ENCODE measurements at regions not wholly inside any gene's neighbourhood (a gene's known extent, or its start where the extent isn't known, plus 50 kb on each side); places are given as distances from the start of the nearest gene placed in this dataset.

DNA sequence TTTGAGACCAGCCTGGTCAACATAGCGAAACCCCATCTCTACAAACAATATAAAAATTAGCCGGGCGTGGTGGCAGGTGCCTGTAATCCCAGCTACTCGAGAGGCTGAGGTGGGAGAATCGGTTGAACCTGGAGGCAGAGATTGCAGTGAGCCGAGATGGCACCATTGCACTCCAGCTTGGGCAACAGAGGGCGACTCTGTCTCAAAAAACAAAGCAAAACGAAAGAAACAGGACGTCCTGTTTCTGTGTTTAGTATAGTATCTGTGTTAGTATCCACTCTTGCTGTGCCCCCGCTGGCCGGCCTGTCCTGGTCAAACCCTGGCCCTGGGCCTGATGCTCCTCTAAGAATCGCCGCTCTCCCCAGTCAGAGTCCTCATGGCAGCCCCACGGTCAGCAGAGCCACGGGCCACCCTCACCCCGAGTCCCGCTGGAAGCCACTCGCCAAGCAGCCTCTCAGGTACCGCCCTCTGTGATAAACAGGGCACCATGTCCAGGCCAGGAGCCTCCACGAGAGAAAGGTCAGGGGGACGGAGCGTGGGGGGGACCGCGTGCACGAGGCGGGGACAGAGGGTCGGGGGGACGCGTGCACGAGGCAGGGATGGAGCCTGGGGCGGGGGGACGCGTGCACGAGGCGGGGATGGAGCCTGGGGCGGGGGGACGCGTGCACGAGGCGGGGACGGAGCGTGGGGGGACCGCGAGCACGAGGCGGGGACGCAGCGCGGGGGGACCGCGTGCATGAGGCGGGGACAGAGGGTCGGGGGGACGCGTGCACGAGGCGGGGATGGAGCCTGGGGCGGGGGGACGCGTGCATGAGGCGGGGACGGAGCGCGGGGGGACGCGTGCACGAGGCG is 384.5 kb downstream of the SMOC2 start:
- Histone ChIP-seq H3K27ac (no peak overlapping the region), H3K36me3 (no peaks in the 10 kb centered on the region), H3K4me1 (peaks cover 0 to 3% (median 0%) of the 10 kb centered on the region in 4 donors), H3K9me3 (no peaks in the 10 kb centered on the region), H3K4me3 (no peak overlapping the region), H3K27me3 (no peaks in the 10 kb centered on the region)
- DNase-seq (ENCODE audit: low spot score in 2 of 2), result no peak
- 94 to 96% methylated on average over 33 to 36 of the region's 68 CpGs for WGBS, 2 donors
- TF ChIP-seq, protein P1, sequence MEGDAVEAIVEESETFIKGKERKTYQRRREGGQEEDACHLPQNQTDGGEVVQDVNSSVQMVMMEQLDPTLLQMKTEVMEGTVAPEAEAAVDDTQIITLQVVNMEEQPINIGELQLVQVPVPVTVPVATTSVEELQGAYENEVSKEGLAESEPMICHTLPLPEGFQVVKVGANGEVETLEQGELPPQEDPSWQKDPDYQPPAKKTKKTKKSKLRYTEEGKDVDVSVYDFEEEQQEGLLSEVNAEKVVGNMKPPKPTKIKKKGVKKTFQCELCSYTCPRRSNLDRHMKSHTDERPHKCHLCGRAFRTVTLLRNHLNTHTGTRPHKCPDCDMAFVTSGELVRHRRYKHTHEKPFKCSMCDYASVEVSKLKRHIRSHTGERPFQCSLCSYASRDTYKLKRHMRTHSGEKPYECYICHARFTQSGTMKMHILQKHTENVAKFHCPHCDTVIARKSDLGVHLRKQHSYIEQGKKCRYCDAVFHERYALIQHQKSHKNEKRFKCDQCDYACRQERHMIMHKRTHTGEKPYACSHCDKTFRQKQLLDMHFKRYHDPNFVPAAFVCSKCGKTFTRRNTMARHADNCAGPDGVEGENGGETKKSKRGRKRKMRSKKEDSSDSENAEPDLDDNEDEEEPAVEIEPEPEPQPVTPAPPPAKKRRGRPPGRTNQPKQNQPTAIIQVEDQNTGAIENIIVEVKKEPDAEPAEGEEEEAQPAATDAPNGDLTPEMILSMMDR (IDR thresholded peaks at IDR 0.05), result no peak

DNA sequence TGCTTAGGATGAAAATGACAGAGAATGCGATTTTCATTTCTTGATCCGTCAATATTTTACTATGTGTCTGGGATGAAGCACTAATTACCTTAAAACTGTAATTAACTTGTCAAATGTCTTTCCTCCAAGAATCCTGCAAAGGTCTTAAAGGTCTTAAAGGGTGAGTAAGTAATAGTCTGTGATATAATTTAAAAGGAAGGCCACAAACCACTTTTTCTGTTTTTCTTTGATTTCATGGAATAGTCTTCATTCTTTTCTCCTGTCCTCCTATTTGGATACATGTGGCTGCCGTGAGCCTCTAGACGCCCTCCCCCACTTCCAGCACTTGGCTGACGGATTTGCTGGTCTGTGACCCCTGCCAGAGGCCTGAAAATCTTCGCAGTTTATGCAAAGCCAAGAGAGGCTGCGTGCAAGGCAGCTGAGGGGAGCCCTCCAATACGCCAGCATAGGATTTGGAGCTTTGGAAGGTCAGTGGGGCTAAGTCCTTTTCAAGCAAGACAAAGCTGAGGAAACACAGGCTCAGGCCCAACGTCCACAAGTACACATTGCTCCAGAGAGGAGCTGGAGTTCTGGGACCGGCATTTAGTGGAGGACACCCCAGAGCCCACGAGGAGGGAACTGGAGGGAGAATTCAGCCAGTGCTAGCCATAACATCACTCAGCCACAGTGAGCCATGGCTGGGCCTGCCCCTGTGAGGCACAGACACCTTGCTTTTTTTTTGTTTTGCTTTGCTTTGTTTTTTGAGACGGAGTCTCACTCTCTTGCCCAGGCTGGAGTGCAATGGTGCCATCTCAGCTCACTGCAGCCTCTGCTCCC is 382.6 kb downstream of the SMOC2 start:
- Histone ChIP-seq H3K36me3 (no peaks in the 10 kb centered on the region), H3K4me1 (peaks cover 0 to 3% (median 0%) of the 10 kb centered on the region in 4 donors), H3K9me3 (no peaks in the 10 kb centered on the region), H3K27me3 (no peaks in the 10 kb centered on the region), H3K4me3 (no peak overlapping the region), H3K27ac (no peak overlapping the region)
- WGBS, 2 donors, result 24 to 33% methylated on average over 12 of the region's 12 CpGs
- no peak for DNase-seq (ENCODE audit: low spot score in 2 of 2)
- TF ChIP-seq, protein P1 (IDR thresholded peaks at IDR 0.05), result no peak
- TF ChIP-seq EP300 (IDR thresholded peaks at IDR 0.05), result no peak
- no peak for TF ChIP-seq POLR2A (IDR thresholded peaks at IDR 0.05)

DNA sequence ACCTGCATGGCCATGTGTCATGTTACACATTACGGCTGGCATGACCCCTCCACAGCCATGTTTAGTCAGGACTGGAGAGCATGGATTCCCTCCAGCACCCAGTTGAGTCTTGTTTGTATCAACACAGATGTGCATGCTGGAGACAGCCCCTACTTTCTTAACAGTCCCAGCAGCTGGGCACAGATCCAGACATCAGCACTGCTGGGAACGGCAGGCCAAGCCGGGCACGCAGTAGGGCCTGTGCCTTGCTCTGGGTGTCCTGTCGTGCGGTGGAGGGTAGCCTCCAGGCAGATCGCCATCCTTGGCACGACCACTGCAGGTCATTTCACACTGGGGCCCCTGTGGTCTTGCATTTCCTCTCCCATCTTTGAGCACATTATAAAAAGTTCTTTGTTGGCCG is 381.4 kb downstream of the SMOC2 start:
- TF ChIP-seq, protein P1 (IDR thresholded peaks at IDR 0.05), result no peak
- no peak for TF ChIP-seq EP300 (IDR thresholded peaks at IDR 0.05)
- TF ChIP-seq POLR2A (IDR thresholded peaks at IDR 0.05), result no peak
- no peak for DNase-seq (ENCODE audit: low spot score in 2 of 2)
- 39 to 42% methylated on average over 8 to 9 of the region's 9 CpGs for WGBS, 2 donors

DNA sequence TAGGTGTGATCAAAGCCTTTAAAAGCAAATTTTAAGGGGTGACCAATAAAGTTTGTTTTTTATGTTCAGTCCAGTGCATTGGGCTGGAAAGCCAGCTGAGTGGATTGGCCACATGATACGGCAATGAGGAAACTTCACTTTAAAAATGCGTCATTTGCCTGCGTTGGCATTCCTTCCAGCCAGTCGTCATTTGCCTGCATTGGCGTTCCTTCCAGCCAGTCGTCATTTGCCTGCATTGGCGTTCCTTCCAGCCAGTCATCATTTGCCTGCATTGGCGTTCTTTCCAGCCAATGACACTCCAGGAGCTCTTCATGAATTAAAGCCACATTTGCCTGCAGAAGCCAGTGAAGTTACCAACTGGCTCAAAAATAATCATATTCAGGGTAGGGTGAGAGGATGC is 378.6 kb downstream of the SMOC2 start:
- WGBS, 2 donors, result 85 to 89% methylated on average over 8 of the region's 8 CpGs
- DNase-seq (ENCODE audit: low spot score in 2 of 2), result no peak
- Histone ChIP-seq H3K4me1 (no peaks in the 10 kb centered on the region), H3K27me3 (no peaks in the 10 kb centered on the region), H3K36me3 (no peaks in the 10 kb centered on the region), H3K9me3 (peaks cover 0 to 19% (median 0%) of the 10 kb centered on the region in 4 donors), H3K27ac (no peak overlapping the region), H3K4me3 (no peak overlapping the region)
- TF ChIP-seq POLR2A (IDR thresholded peaks at IDR 0.05) (no peak), EP300 (IDR thresholded peaks at IDR 0.05) (no peak)
- TF ChIP-seq, protein P1 (IDR thresholded peaks at IDR 0.05), result no peak

More for the DNA sequence above, 381.4 kb downstream of the SMOC2 start:
- no peak overlapping the region for H3K4me3 ChIP-seq
- H3K27me3 ChIP-seq, result no peaks in the 10 kb centered on the region
- peaks cover 0 to 10% (median 0%) of the 10 kb centered on the region in 4 donors for H3K9me3 ChIP-seq
- H3K4me1 ChIP-seq, result peaks cover 0 to 3% (median 0%) of the 10 kb centered on the region in 4 donors
- no peaks in the 10 kb centered on the region for H3K36me3 ChIP-seq
- H3K27ac ChIP-seq, result no peak overlapping the region

Measured in tibial nerve (tissue), 4 donors.